ENCODE measurements at regions not wholly inside any gene's neighbourhood (a gene's known extent, or its start where the extent isn't known, plus 50 kb on each side); places are given as distances from the start of the nearest gene placed in this dataset.

DNA sequence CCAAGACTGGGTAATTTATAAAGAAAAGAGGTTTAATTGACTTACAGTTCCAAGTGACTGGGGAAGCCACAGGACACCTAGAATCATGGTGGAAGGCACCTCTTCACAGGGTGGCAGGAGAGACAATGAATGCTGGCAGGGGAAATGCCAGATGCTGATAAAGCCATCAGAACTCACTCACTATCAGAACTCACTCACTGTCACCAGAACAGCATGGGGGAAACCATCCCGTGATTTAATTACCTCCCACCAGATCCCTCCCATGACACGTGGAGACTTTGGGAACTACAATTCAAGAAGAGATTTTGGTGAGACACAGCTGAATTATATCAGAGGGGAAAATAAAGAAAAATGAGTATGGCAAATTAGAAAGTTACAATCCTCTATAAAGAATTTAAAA is 310.9 kb downstream of the BCHE start:
- TF ChIP-seq CREB1 (IDR thresholded peaks at IDR 0.05; ENCODE audit: low read depth) (no peak), NFIC (IDR thresholded peaks at IDR 0.05) (no peak), TAF1 (IDR thresholded peaks at IDR 0.05; ENCODE audit: low read depth) (no peak), TEAD4 (IDR thresholded peaks at IDR 0.05) (no peak), ZBTB7A (IDR thresholded peaks at IDR 0.05; ENCODE audit: low read depth) (no peak), TCF12 (IDR thresholded peaks at IDR 0.05; ENCODE audit: low read depth) (no peak), EP300 (IDR thresholded peaks at IDR 0.05; ENCODE audit: borderline replicate concordance) (no peak), FOXM1 (IDR thresholded peaks at IDR 0.05; ENCODE audit: borderline replicate concordance, low read depth) (no peak), CEBPB (IDR thresholded peaks at IDR 0.05) (no peak), RAD21 (IDR thresholded peaks at IDR 0.05; ENCODE audit: low read depth) (no peak), YY1 (IDR thresholded peaks at IDR 0.05; ENCODE audit: low read depth) (no peak)
- TF ChIP-seq, protein P1, sequence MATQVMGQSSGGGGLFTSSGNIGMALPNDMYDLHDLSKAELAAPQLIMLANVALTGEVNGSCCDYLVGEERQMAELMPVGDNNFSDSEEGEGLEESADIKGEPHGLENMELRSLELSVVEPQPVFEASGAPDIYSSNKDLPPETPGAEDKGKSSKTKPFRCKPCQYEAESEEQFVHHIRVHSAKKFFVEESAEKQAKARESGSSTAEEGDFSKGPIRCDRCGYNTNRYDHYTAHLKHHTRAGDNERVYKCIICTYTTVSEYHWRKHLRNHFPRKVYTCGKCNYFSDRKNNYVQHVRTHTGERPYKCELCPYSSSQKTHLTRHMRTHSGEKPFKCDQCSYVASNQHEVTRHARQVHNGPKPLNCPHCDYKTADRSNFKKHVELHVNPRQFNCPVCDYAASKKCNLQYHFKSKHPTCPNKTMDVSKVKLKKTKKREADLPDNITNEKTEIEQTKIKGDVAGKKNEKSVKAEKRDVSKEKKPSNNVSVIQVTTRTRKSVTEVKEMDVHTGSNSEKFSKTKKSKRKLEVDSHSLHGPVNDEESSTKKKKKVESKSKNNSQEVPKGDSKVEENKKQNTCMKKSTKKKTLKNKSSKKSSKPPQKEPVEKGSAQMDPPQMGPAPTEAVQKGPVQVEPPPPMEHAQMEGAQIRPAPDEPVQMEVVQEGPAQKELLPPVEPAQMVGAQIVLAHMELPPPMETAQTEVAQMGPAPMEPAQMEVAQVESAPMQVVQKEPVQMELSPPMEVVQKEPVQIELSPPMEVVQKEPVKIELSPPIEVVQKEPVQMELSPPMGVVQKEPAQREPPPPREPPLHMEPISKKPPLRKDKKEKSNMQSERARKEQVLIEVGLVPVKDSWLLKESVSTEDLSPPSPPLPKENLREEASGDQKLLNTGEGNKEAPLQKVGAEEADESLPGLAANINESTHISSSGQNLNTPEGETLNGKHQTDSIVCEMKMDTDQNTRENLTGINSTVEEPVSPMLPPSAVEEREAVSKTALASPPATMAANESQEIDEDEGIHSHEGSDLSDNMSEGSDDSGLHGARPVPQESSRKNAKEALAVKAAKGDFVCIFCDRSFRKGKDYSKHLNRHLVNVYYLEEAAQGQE (IDR thresholded peaks at IDR 0.05; ENCODE audit: low read depth): no peak
- TF ChIP-seq, protein P2, sequence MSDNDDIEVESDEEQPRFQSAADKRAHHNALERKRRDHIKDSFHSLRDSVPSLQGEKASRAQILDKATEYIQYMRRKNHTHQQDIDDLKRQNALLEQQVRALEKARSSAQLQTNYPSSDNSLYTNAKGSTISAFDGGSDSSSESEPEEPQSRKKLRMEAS (IDR thresholded peaks at IDR 0.05): no peak

DNA sequence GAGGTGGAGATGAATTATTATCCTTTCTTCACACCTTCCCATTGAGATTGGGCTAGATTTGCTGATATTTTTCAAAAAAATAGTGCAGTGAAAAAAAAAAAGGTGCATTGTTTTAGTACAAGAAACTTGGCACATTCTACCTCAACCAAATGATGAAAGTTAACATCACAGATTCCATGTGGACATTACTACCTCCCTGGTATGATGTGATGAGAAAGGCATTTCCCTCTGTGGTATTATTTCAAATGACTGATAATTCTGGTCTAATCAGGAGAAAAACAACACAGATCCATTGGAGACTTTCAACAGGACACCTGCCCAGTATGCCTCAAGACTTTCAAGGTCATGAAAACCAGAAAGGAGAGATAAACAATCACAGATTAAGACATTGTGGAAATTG is 313.4 kb downstream of the BCHE start:
- TF ChIP-seq ZBTB7A (IDR thresholded peaks at IDR 0.05; ENCODE audit: low read depth): no peak
- no peak for TF ChIP-seq NFIC (IDR thresholded peaks at IDR 0.05)
- TF ChIP-seq CEBPB (IDR thresholded peaks at IDR 0.05): no peak
- TF ChIP-seq, protein P1 (IDR thresholded peaks at IDR 0.05; ENCODE audit: low read depth): no peak
- no peak for TF ChIP-seq TAF1 (IDR thresholded peaks at IDR 0.05; ENCODE audit: low read depth)
- TF ChIP-seq TCF12 (IDR thresholded peaks at IDR 0.05; ENCODE audit: low read depth): no peak

DNA sequence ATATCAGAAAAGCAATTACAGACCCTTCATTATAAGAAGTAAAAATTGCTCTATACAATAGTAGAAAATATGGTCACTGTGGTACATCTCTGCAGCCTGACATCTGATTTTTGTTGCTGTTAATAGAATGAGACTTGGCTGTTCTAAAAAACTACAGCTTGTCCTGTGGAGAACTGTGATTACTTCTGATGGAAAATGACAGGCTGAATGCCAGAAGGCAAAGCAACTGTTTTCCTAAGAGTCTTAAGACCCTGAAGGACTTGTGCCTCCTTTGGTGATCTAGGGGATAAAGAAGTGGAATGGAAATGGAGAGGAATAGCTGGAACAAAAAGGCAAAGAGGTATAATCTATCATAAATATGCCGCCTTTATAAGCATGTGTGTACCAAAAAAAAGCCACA is 314.8 kb downstream of the BCHE start:
- TF ChIP-seq CREB1 (IDR thresholded peaks at IDR 0.05; ENCODE audit: low read depth): no peak
- no peak for TF ChIP-seq NFIC (IDR thresholded peaks at IDR 0.05)
- TF ChIP-seq FOXM1 (IDR thresholded peaks at IDR 0.05; ENCODE audit: borderline replicate concordance, low read depth): no peak
- TF ChIP-seq TCF12 (IDR thresholded peaks at IDR 0.05; ENCODE audit: low read depth): no peak
- TF ChIP-seq RAD21 (IDR thresholded peaks at IDR 0.05; ENCODE audit: low read depth): no peak
- TF ChIP-seq EGR1 (IDR thresholded peaks at IDR 0.05): no peak
- no peak for TF ChIP-seq YY1 (IDR thresholded peaks at IDR 0.05; ENCODE audit: low read depth)
- TF ChIP-seq TAF1 (IDR thresholded peaks at IDR 0.05; ENCODE audit: low read depth): no peak
- TF ChIP-seq ZBTB7A (IDR thresholded peaks at IDR 0.05; ENCODE audit: low read depth): no peak
- TF ChIP-seq CEBPB (IDR thresholded peaks at IDR 0.05): no peak
- TF ChIP-seq, protein P1 (IDR thresholded peaks at IDR 0.05; ENCODE audit: low read depth): no peak
- no peak for TF ChIP-seq TEAD4 (IDR thresholded peaks at IDR 0.05)
- TF ChIP-seq, protein P2 (IDR thresholded peaks at IDR 0.05): no peak

DNA sequence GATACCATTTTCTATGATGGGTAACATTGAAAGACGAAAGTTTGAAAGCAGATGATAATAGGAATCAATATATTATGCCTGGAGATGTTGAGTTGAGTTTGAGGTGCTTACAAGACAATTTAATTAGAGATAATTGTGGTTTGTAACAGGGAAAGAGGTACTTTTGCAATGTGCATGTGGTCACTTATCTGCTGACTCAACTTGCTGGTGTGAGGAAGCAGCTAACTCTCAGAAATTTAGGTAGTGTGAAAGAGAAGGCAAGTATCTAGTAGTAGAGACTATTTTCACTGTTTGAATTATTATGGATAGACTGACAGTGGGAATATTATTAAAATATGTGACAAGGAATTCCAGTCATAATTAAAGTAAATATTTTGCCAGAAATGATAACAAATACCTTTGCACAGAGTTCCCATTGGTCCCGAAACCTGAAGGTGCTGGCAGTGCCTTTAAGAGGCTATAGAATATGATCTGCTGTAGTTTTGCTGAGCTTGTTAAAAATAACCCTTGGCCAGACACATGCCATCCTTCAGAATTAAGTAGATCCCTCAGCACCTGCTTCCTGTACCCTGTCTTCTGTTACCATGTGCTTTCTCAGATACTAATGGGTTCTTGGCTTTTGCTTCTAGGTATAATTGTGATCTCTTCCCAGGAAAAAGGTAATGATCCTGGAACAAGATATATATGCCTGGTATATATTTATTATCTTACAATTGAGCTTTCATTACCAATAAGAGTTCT is 315.9 kb downstream of the BCHE start:
- TF ChIP-seq, protein P3, sequence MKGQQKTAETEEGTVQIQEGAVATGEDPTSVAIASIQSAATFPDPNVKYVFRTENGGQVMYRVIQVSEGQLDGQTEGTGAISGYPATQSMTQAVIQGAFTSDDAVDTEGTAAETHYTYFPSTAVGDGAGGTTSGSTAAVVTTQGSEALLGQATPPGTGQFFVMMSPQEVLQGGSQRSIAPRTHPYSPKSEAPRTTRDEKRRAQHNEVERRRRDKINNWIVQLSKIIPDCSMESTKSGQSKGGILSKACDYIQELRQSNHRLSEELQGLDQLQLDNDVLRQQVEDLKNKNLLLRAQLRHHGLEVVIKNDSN (IDR thresholded peaks at IDR 0.05): no peak
- TF ChIP-seq TEAD4 (IDR thresholded peaks at IDR 0.05): no peak
- TF ChIP-seq EP300 (IDR thresholded peaks at IDR 0.05; ENCODE audit: borderline replicate concordance): no peak
- TF ChIP-seq, protein P1 (IDR thresholded peaks at IDR 0.05; ENCODE audit: low read depth): no peak
- no peak for TF ChIP-seq TAF1 (IDR thresholded peaks at IDR 0.05; ENCODE audit: low read depth)
- no peak for TF ChIP-seq CEBPB (IDR thresholded peaks at IDR 0.05)

All from Ishikawa (cell line).